ENCODE measurements at regions not wholly inside any gene's neighbourhood (a gene's known extent, or its start where the extent isn't known, plus 50 kb on each side); places are given as distances from the start of the nearest gene placed in this dataset.

DNA sequence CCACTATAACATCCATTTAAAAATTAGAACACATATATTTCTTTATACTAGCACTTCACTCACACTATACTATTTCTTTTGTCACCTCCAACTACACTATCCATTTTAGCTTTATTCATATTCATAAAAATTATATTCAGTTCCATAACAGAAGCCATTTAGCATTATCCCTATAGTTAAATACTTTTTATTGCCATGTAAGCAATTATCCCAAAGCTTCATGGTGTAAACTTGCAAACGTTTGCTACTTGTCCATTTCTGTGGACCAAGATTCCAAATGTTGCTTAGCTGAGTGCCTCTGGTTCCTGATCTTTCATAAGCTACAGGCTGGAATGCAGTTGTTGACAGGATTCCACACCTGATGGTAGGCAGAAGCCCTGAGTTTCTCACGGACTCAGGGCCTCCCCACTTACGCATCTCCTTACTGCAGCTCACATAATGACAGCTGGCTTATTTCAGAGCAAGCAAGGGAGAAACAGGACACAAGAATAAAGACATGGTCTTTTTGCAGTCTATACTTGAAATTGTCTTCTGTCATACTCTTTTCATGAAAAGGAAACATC is 1584.8 kb downstream of the SLITRK5 start:
- no peak for TF ChIP-seq EZH2phosphoT487 (IDR thresholded peaks at IDR 0.05; ENCODE audit: borderline replicate concordance, low read length)
- TF ChIP-seq, protein P1, sequence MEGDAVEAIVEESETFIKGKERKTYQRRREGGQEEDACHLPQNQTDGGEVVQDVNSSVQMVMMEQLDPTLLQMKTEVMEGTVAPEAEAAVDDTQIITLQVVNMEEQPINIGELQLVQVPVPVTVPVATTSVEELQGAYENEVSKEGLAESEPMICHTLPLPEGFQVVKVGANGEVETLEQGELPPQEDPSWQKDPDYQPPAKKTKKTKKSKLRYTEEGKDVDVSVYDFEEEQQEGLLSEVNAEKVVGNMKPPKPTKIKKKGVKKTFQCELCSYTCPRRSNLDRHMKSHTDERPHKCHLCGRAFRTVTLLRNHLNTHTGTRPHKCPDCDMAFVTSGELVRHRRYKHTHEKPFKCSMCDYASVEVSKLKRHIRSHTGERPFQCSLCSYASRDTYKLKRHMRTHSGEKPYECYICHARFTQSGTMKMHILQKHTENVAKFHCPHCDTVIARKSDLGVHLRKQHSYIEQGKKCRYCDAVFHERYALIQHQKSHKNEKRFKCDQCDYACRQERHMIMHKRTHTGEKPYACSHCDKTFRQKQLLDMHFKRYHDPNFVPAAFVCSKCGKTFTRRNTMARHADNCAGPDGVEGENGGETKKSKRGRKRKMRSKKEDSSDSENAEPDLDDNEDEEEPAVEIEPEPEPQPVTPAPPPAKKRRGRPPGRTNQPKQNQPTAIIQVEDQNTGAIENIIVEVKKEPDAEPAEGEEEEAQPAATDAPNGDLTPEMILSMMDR (IDR thresholded peaks at IDR 0.05; ENCODE audit: low read depth, low read length, poor library complexity, severe bottlenecking), result no peak
